ENCODE measurements at regions not wholly inside any gene's neighbourhood (a gene's known extent, or its start where the extent isn't known, plus 50 kb on each side); places are given as distances from the start of the nearest gene placed in this dataset.

DNA sequence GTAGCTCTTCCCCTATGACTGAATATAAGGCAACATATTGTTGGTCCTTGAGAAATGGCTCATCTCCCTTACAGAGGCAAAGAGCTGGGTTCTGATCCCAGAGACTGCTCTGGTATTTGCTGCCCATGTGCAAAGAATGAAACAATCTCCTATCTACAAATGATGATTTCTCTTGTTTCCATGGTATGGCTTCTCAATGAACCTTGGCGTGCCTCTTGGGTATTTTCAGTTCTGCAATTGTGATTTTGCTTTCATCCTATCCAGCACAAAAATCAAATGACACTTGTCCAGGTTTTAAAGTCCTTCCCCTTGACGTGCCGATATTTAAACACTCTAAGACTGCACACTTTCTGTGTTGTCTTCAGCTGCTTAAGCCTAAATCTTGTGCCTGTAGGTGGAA is 109.8 kb upstream of the NR2F2 start:
- no peak for DNase-seq

DNA sequence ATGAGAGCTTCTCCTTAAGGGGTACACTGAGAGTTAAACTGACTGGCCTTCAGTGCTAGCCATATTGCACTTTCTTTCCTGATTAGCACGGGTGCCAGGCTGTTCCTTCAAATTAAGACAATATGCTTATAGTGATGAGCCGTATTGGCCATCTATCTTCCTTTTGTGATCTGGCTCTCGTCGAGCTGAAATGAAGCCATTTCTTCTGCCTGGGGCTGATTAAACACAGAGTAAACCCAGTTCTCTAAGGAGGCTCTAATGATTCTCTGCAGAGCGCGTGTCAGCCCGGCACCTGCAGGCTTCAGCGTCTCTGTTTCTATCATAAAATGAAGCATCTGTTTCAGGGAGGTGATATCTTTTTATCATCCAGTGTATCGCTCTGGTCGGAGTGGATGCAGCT is 107.5 kb upstream of the NR2F2 start:
- no peak for DNase-seq

DNA sequence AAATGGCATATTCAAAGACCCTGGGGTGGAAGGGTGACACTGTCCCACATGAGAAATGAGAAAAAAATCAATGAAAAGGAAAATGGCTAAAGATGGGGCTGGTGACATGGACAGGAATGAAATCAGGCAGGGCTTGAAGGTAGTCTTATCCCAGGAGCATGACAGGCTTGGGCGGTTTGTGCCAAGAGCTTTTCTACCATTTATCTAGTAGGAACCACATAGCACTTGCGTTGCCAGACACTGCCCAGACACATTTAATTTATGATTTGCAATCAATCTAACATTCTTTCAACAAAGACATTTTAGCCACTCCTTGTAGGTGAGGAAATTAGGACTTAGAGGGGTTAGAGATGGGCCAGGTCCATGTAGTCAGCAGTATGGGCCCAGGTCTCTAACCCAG is 106.6 kb upstream of the NR2F2 start:
- no peak for DNase-seq

DNA sequence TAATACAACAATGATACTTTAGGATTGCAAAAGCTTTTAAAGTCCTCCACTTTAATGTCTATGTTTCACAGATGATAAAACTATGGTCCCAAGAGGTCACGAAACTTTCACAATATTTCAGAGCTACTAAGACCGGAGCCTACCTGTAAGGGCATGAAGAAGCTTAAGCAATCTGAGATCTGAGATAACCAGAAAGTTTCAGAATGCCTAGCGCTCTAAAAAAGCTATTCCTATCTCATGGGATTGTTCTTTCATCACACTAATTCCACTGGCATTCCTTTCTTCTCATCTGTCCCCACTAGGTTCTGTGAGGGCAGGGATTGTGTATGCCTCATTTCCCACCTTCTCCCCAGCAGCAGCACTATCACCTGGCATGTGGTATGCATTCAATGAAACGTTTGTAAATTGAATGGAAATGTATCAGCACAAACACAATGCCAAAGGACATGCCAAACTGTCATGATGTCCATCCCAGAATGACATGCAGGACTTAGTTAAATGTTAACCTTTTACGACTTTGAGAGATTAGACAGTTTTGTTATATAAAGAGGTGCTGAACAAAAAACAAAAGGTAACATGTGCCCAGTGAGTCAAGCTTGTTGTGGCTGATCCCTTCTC is 104.7 kb upstream of the NR2F2 start:
- DNase-seq: no peak

DNA sequence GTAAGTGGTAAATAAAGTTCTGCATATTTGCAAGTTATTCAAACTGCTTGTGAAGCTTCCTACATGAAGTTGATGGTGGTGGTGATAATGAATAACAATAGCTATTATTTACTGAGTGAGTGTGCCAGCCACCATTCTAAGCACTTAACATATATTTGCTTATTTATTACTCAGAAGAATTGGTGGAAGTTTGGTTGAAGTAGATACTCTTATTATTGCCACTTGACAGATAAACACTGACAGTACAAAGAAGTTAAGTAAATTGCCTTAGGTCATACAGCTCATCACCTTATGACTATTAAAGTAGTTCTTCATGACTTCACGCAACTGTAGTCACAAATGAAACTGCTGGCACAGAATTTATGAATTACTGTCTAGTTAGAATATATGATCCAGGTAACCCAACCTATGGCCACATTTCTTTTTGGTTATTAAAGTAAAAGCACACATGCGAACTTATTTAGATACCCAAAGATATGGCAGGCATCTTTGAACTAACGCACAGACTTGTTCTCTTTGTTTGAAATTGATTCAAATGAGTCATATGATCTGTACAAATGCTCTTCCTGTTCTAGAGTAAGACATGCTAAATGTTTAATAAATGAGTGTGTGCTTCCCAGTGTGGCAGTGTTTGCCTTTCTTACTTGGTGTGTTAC is 99.8 kb upstream of the NR2F2 start:
- DNase-seq: no peak

DNA sequence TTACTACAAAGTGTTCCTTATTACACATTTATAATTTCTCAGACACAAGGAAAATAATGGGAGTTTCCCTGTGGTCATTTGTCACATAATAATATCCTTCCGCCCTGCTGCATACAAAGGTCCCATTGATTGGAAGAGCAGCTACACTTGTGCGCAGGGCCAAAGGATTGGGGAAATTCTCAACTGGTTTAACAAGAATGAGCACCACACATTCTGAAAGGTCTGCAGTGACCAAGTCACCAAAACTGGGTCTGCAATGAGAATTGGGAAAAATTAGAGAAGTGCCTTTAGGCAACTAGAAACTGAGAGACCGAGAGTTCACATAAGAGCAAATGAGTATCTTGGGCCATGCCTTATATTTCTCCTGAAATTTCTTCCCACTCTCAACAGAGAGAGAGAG is 98.2 kb upstream of the NR2F2 start:
- DNase-seq: no peak

DNA sequence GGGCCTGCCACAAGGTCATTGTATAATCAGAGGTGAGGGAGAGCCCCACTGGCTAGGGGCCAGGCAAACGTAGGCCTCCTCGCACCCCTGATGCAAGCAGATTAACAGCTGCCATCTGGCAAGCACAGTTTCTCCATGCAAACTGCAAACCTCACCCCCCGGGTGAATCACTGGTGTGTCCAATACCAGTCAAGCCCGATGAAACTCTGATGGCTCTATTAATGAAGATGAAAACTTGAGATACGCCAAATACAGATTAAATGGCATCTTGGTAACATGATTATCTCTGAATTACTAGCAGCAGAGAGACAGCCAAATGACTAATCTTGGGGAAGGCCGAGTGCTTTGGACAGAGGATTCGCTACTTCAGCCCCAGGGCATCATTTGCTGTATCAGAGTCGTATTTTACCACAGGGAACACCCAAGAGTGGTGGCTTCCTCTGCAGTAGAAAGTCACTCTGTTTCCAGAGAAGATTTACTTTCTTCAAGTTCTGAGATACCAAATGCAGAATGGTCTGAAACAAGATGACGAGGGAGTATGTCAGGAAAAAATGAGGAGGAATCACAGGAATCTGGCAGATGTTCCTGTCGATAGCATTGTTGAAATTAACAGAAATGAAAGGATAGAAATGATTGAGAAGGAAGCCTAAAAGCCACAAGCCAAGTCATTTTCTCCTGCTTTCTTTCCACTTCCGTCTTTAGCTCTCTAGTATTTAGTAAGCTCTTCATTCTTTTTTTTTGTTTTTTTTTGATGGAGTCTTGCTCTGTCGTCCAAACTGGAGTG is 96.2 kb upstream of the NR2F2 start:
- peak; percentile 28 for DNase-seq

DNA sequence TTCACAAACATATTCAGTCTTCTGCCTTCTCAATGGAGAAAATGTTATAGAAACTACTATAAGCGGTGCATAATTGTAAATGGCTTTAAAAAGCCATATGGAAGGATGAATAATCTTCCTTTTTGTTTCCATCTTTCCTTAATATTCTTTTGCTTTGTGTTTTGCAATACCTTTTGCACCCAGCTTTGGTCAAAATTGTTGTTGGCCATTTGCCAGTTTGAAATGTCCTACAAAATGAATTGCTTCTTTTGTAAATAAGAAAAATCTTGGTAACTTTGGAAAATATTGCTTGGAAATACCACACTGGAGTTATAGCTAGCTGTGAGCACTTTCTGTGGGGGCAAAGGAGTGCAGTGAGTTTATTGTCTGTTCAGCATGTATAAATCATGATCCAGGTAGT is 93.5 kb upstream of the NR2F2 start:
- no peak for DNase-seq

DNA sequence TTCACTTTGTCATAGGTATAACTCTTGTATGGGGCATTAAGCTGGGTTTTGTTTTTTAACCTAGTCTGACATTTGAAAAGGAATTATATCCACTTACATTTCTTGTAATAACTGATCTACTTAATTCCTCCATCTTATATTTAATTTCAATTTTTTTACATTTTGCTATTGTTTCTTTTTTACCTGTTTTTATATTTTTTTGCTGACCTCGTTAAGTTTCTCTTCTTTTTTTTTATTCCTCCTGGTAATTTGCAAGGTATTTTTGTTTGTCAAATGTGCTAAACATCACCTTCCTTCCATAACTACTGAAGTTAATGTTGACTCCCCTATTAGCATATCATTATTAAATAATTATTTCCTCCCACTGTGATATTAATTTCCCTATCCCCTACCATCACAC is 87.7 kb upstream of the NR2F2 start:
- DNase-seq: no peak

DNA sequence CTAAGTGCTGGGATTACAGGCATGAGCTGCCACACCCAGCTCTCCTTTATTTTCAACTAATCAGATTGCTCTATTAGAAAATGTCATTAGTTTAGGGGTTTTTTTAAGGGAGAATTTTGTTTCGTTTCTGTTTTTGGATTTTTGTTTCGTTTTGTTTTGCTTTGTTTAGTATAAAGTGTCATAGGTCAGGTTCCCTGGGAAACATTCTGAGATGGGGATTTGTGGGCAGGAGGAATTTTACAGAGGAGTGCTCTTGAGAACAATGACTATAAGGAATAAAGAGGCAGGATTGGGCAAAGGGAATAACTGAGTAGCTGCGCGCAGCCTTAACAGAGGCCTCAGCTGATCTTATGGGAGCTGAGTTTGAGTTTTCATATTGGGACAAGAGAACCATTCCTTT is 86.8 kb upstream of the NR2F2 start:
- DNase-seq: no peak

DNA sequence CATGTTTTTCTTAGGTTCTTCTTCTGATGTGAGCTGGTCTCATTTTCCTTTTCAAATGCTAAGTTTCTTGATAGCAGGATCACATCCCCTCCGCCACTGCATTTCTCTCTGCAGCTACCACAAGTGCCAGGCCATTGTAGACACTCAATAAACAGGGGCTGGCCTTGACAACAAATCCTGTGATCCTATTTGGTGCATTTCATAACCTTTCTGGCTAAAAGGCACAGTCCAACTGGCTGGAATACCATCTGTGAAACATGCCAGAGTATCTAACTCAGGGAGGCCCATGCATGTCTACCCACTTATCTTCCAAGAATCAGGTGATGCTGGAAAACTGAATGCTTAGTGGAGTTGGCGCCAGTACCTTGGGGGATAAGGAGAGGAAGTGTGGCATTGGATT is 85.2 kb upstream of the NR2F2 start:
- no peak for DNase-seq

DNA sequence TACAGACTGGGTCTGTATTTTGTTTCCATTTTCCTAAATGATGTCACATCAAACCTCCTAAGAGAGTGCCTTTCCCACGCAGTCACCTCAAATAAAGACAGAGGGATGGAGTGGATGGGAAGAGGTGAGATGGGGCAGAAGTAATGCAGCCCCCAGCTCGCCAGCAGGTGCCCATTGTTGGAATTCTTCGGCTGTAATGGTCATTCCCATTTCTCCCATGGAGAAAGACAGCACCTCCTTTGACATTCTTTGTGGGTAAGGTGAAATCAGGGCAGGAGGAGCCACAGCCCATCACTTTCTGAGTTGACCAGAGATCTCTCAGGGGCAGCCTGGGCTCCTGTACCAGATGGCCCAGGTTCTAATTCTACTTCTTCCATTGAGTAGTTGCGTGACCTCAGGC is 84.4 kb upstream of the NR2F2 start:
- DNase-seq: no peak

DNA sequence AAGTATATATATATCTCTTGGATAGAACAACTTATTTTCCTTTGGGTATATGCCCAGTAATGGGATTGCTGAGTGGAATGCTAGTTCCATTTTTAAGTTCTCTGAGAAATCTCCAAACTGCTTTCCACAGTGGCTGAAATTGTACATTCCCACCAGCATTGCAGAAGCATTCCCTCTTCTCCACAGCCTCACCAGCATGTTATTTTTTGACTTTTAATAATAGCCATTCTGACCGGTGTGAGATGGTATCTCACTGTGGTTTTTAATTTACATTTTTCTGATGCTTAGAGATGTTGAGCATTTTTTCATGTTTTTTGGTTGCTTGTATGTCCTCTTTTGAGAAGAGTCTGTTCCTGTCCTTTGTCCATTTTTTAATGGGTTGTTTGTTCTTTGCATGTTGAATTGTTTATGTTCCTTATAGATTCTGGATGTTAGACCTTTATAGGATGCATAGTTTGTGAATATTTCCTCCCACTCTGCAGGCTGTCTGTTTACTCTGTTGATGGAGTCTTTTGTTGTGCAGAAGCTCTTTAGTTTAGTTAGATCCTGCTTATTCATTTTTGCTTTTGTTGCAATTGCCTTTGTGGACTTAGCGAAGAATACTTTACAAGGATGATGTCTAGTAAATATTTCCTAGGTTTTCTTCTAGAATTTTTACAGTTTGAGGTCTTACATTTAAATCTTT is 82.7 kb upstream of the NR2F2 start:
- DNase-seq: no peak

DNA sequence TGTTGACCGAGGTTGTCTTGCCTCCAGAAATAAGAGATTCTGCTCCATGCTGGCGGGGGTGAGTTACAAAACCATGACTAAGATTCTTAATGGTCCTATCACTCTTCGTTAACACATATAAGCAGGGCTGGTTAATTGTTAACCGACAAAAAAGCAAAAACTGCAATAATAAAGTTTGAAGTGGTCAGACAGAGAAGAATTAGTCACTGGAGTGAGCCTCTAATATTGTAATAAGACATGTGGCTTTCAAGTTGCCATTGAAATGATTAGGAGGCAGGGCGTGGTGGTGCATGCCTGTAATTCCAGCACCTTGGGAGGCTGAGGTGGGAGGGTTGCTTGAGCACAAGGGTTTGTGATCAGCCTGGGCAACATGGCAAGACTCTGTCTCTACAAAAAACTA is 78.4 kb upstream of the NR2F2 start:
- DNase-seq: no peak

DNA sequence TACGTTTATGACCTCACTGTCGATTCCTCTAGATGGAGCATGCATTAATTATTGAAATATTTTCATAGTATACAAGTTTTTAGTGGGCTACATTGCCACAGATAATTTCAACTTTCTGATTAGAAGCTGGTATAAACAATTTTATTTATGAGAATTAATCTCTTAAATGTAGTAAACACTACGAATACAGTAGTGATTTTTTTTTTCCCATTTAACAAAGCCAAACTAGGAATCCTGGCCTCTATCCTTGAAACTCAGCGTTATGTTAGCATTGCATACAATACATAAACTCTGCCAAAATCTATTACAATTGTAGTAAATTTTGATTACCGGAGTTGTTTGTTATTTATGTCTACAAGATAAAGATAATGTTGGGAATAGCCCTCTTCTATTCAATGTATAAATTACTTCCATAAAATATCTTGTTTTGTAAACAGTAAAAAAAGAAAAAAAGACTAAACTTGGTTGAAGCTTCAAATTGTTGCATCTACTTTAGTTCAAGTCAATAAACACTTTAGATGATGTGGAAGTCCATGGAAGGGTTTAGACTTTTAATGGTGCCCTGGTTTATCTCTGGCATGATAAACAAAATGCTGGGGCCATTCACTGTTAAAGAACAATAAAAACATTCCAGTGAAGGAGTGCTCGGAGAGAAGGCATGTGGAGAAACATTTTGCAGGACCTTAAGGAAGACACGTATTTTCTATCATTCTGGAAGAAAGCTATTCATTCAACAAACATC is 77.3 kb upstream of the NR2F2 start:
- DNase-seq: no peak

DNA sequence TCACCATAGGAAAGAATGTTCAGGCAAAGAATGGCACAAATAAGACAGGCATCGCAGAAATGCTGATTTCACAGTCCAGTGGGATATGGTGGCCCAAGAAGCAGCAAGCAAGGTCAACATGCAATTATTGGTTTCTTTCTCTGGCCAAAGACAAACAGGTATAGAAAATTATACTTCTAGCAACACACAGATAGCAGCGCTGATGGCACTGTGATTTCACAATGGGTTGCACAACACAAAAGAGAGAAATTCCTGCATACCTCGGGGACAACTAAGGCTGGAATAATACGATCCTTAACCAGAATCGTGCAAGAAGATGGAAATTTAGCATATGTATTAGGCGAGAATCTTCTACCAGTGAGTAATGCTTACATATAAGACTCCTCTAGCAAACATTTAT is 76.3 kb upstream of the NR2F2 start:
- no peak for DNase-seq

DNA sequence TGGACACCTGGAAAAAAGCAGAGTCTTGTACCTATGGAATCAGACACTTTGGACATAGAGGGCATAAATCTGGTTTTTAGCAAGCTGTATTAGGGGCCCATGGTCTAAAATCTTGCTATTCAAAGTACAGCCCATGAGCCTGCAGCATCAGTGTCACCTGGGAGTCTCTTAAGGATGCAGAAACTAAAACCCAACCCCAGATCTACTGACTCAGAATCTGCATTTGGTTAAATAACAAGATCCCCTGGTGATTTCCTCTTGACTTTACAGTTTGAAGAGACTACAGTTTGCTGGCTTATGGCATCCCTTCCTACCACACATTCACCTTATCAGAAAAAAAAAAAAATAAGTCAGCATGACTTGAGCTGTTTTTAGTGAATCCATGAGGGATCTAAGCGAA is 74.9 kb upstream of the NR2F2 start:
- DNase-seq: no peak

DNA sequence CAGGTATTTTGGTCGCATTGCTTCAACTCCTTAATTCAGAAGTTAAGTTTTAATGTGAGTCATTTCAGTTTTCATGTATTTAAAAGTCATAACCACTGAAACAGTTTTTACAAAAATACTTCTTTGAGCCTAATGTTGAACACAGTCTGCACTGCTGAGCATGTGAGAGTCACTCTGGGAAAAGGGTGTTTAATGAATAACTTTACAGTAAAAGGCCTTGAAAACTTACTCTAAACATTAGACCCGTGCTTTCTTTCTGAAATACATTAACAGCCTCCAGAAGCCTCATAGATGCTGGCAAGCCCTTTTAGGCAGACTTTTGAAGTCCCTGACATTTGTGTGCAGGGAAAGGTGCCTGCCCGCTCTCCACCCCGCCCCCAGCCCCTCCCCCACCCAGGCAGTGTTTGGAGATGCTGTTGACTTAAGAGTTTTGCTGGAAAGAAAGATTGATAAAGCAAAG is 68.9 kb upstream of the NR2F2 start:
- no peak for DNase-seq

DNA sequence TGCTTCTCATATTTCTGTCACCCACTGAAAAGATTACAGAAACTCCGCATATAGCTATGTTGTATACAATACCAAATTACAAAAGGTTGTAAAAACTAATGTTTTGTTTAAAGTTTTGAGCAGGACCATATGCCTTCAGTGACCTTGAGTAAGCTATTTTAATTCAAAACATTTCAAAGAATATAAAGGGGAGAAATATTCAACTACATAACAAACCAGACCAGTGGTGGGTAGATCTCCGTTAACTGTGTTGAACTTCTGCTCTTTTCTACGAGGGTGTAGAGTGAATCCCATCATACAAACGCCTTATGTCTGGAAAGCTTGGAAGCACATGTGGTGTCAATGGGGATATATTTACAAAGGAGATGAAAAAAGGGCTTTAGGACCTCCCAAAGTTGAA is 68.4 kb upstream of the NR2F2 start:
- DNase-seq: no peak

DNA sequence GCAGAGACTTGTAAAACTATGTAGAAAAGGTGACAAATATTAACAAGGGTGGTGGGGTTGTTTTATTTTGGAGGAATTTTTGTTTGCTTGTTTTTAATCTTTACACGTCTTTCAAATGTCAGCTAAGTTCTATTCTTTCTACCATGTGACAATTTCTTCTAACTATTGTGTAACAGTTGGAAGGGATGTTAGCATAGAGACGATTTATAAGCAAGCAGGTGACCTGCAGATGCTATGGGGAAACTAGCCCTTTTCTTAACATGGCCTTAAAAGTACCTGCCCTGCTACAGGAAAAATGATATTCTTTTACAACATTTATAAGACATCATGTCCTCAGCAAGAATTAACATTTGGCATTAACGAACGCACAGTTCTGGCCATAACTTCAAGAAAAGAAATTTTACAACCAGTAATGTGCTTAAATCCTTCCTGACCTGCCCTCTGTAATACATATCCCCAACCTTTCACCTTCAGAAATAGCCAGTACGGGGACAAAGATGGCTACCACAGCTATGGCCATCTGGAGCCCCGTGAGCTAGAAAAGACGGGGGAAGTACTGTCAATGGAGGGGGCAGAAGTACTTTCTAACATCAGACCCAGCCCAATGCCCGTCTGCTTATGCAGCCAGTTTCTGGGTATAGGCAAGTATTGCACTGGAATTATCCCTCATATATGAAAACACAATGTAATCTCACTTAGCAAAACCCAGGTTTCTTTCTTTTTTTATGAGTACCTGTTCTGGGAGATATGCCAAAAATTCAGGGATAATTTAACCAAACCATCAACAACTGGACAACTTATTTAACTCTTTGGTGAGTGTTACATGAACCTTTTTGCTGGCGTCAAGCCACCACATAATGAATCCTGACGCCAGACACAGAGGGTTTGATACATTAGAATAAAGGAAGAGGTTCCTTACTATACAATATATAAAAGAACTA is 67.7 kb upstream of the NR2F2 start:
- no peak for DNase-seq

DNA sequence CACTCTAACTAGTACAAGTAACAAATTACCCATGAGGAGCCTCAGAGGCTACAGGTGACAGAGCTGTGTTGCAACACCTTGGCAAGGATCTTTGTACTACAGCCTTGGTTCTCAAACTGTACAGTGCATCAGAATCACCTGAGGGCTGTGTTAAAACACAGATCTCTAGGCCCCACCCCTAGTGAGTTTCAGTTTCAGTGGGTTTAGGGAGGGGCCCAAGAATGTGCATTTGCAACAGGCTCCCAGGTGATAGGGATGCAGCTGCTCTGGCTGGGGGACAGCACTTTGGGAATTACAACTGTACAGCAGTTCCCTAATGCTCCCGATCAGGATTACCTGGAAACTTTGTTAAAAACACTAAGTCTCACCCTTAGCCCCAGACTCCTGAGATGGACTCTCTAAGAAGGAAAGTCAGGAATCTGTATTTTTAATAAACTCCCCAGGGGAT is 66.1 kb upstream of the NR2F2 start:
- no peak for DNase-seq

Measured in activated CD4-positive, alpha-beta T cell treated with anti-CD3 and anti-CD28 coated beads, Interleukin-10, Interleukin-2, amounts not matched to agents 100 ng/mL and 50 ng/mL, durations not matched to agents 16 hours and 8 hours (primary cell).